ENCODE measurements at regions not wholly inside any gene's neighbourhood (a gene's known extent, or its start where the extent isn't known, plus 50 kb on each side); places are given as distances from the start of the nearest gene placed in this dataset.

GRCh38 chr11:121938076-121938475, 177.9 kb downstream of the BLID start:
- intact Hi-C loops (cut with DNase I), result no loop called here
- WGBS, 2 donors, result 60 to 65% methylated on average over 2 of the region's 2 CpGs

GRCh38 chr11:121936781-121937447, 179.1 kb downstream of the BLID start:
- 51 to 65% methylated on average over 5 of the region's 5 CpGs for WGBS, 2 donors
- intact Hi-C loops (cut with DNase I), result no loop called here
- no peaks in the 10 kb centered on the region for H3K9me3 ChIP-seq
- H3K4me3 ChIP-seq, result no peak overlapping the region
- H3K4me1 ChIP-seq, result no peaks in the 10 kb centered on the region
- H3K27ac ChIP-seq, result no peak overlapping the region
- no peaks in the 10 kb centered on the region for H3K36me3 ChIP-seq
- H3K27me3 ChIP-seq, result no peaks in the 10 kb centered on the region
- TF ChIP-seq CTCF (IDR thresholded peaks at IDR 0.05) (no peak), POLR2A (IDR thresholded peaks at IDR 0.05) (no peak)
- DNase-seq, result no peak

More at GRCh38 chr11:121938076-121938475, 177.9 kb downstream of the BLID start:
- Histone ChIP-seq H3K4me3 (no peak overlapping the region), H3K9me3 (no peaks in the 10 kb centered on the region), H3K4me1 (no peaks in the 10 kb centered on the region), H3K27me3 (no peaks in the 10 kb centered on the region), H3K36me3 (no peaks in the 10 kb centered on the region), H3K27ac (no peak overlapping the region)
- no peak for DNase-seq
- no peak for TF ChIP-seq POLR2A (IDR thresholded peaks at IDR 0.05)
- no peak for TF ChIP-seq CTCF (IDR thresholded peaks at IDR 0.05)

GRCh38 chr11:121936370-121936769, 179.6 kb downstream of the BLID start:
- no peak for DNase-seq

GRCh38 chr11:121933694-121934093, 182.3 kb downstream of the BLID start:
- intact Hi-C loops (cut with DNase I), result no loop called here
- Histone ChIP-seq H3K36me3 (no peaks in the 10 kb centered on the region), H3K27ac (no peak overlapping the region), H3K4me1 (peaks cover 7 to 21% (median 8%) of the 10 kb centered on the region in 3 donors), H3K9me3 (no peaks in the 10 kb centered on the region), H3K27me3 (no peaks in the 10 kb centered on the region), H3K4me3 (no peak overlapping the region)
- no peak for TF ChIP-seq POLR2A (IDR thresholded peaks at IDR 0.05)
- no peak for TF ChIP-seq CTCF (IDR thresholded peaks at IDR 0.05)
- 41 to 44% methylated on average over 2 of the region's 2 CpGs for WGBS, 2 donors
- DNase-seq, result no peak

More at GRCh38 chr11:121936370-121936769, 179.6 kb downstream of the BLID start:
- Histone ChIP-seq H3K4me3 (no peak overlapping the region), H3K36me3 (no peaks in the 10 kb centered on the region), H3K4me1 (no peaks in the 10 kb centered on the region), H3K27me3 (no peaks in the 10 kb centered on the region), H3K27ac (no peak overlapping the region), H3K9me3 (no peaks in the 10 kb centered on the region)
- 33 to 80% methylated on average over 1 of the region's 1 CpG for WGBS, 2 donors
- intact Hi-C loops (cut with DNase I), result no loop called here
- TF ChIP-seq CTCF (IDR thresholded peaks at IDR 0.05), result no peak
- TF ChIP-seq POLR2A (IDR thresholded peaks at IDR 0.05), result no peak

GRCh38 chr11:121933294-121933693, 182.7 kb downstream of the BLID start:
- Histone ChIP-seq H3K4me1 (peaks cover 7 to 21% (median 8%) of the 10 kb centered on the region in 3 donors), H3K27me3 (no peaks in the 10 kb centered on the region), H3K36me3 (no peaks in the 10 kb centered on the region), H3K9me3 (no peaks in the 10 kb centered on the region), H3K4me3 (no peak overlapping the region), H3K27ac (no peak overlapping the region)
- no peak for DNase-seq
- TF ChIP-seq POLR2A (IDR thresholded peaks at IDR 0.05), result no peak
- no peak for TF ChIP-seq CTCF (IDR thresholded peaks at IDR 0.05)
- intact Hi-C loops (cut with DNase I), result no loop called here
- 85 to 96% methylated on average over 8 of the region's 8 CpGs for WGBS, 2 donors
